ENCODE measurements at regions not wholly inside any gene's neighbourhood (a gene's known extent, or its start where the extent isn't known, plus 50 kb on each side); places are given as distances from the start of the nearest gene placed in this dataset.

GRCh38 chr13:89322466-89322865 lies 1651.3 kb downstream of the SLITRK5 start:
- TF ChIP-seq CTCF (IDR thresholded peaks at IDR 0.05; ENCODE audit: low read depth, low read length, poor library complexity, severe bottlenecking) (no peak), EZH2phosphoT487 (IDR thresholded peaks at IDR 0.05; ENCODE audit: borderline replicate concordance, low read length) (no peak)
